Left colon (tissue), 2 donors: ENCODE measurements at regions not wholly inside any gene's neighbourhood (a gene's known extent, or its start where the extent isn't known, plus 50 kb on each side); places are given as distances from the start of the nearest gene placed in this dataset.

Experiments
- ATAC-seq: fragments of 200-7000 bp; cut with Tn5 transposase; one replicate; pipeline ENCODE4 v1.9.1; 2020; ENCODE audit warnings: mild to moderate bottlenecking, moderate library complexity
- DNase-seq, 2 donors: peaks; one replicate each; pipeline ENCODE4 v3.0.0-alpha.2; 2020
- intact Hi-C, 2 donors: fragments of 100-400 bp; cut with DNase I in 1 of 2; cut with micrococcal nuclease in 1 of 2; formaldehyde crosslinking; loops; one replicate each; pipeline versions ENCODE4 v1.11.2 to v1.14.0; 2022; cut with DNase I, micrococcal nuclease
- donor health status: DM: no; HTN: no; CAD: no.
- donor health status: DM: yes; HTN: yes; CAD: no.

DNA sequence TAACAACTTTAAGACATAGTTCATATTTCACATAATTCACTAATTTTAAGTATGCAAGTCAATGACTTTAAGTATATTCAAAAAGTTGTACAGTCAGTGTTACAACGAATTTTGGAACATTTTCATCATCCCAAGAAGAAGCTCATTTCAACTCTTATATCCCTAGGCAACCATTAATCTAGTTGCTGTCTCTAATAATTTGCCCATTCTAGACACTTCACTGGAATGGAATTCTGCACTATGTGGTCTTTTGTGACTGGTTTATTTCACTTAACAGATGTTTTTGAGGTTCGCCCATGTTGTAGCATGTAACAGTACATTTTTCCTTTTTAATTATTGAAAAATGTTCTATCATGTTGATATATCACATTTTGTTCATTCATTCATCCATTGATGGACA, 104.2 kb upstream of the SPRED1 start:
- DNase-seq (no peak), ATAC-seq (no peak)
- intact Hi-C loops = no loop called here

- intact Hi-C loops = no loop called here
- no peak for ATAC-seq
- DNase-seq = no peak
Observed at GRCh38 chr15:38149315-38149714, 103.3 kb upstream of the SPRED1 start.

DNA sequence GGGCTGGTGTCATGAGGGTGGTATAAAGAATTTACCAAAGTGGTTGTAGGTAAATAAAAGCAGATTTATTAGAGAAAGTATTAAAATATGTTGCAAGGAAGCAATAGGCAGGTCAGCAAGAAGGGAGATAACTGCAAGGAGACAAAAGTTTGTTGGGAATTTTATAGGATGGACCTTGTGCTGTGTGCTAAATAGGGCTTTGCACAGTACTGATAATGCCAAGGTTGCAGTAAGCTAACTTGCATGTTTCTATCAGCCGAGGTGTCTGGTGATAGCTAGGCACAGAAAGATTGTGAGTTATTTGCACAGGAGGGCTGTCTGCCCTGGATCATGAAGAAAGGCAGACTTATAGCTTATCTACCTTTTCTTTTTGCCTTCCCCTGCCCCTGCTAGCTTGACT, 102.5 kb upstream of the SPRED1 start:
- ATAC-seq = peak; percentile 58
- intact Hi-C loops = no loop called here
- DNase-seq = no peak

GRCh38 chr15:38150794-38151193, 101.8 kb upstream of the SPRED1 start:
- no peak for ATAC-seq
- DNase-seq = no peak
- intact Hi-C loops = no loop called here

DNA sequence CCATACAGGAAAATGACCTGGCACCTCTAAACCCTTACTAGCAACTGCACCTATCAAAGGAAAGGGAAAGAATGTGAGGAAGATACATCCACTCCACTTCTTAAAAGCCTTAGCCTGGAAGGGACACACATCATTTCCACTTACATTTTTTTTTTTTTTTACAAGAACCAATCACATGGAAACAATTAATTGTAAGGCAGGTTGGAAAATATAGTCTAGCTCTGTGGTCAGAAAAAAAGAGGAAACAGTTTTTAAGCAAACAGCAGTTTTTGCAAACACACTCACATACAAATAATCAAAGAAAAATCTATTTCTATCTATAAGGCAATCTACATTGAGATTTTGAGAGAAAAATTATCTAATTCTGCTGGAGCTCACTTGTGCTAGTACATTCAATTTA, 98.9 kb upstream of the SPRED1 start:
- intact Hi-C loops = no loop called here
- no peak for DNase-seq
- ATAC-seq = no peak

DNA sequence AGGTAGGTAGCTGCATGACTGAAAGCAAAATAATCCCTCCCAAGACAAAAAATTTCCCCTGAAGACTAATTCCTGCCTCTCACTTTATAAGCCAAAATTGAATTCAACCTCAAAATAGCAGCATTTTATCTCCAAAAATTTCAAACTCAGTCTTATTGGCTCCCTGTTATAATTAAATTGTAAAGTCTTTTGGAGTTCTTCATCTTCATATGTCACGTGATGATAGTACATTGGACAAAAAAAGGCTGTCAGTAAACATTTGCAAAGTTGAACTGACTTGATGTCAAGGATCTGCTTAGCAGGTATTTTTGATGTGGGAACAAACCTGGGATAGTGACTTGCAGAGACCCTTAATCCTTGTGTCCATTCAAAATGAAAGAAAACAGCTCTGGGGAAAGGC, 98.4 kb upstream of the SPRED1 start:
- intact Hi-C loops = no loop called here
- DNase-seq (no peak), ATAC-seq (peak; percentile 9)

DNA sequence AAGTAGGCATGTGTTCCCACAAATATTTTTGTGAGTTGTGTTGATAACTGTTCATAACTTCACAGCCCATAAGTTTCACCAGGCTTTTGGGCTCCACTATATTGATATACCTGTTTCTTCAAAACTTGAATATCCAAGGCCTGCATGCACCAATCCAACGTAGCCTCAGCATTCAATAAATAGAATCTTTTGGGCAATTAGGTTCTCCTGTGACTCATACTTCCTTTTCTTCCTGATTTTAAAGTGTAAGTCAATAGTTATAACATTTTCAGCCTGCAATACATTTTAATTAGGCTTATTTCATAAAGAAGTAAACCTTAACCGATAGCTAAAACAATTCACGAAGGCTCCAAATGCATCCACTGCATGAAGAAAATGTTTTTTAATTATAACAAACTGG, 97.8 kb upstream of the SPRED1 start:
- intact Hi-C loops = no loop called here
- DNase-seq (no peak), ATAC-seq (peak; percentile 88)

- intact Hi-C loops = no loop called here
- DNase-seq = no peak
- peak; percentile 97 for ATAC-seq
Observed at GRCh38 chr15:38163658-38164057, 89.0 kb upstream of the SPRED1 start.

DNA sequence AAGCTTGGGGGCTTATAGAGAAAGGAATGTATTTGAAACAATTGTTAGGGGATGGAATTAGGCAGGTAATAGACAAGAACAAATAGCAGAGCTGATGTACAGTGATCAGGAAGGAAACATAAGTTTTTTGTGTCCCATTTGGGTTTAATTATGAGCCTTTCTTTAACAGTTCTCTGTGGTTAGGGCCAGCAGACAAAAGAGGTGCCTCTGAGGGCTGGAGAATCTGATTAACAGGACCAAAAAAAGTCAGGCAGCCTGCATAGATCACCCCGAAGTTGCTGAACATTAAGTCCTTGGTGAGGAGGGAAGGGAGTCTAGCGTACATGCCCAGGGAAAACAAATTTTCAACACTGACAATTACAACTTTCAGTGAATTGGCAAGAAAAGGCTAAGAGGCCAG, 88.6 kb upstream of the SPRED1 start:
- peak; percentile 25 for ATAC-seq
- intact Hi-C loops = no loop called here

DNA sequence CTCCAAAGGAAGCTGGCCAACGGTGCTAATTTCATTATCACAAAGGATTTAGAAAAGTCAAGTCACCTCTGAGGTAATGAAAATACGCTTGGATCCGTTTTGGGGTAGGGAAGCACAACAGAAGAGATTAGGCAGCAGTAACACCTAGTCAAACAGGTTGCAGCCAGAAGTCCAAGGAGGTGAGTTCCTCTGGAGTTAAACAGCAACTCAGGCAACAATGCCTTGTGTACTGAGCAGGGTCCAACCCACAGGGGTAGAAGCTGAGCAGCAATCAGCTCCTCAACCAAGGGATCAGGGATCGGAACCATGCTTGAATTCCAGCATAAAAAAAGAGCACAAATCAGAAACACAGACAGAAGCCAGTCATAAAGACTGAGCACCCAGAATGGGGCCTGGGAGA, 88.1 kb upstream of the SPRED1 start:
- DNase-seq = no peak
- intact Hi-C loops = no loop called here

More for the DNA sequence above, 88.6 kb upstream of the SPRED1 start:
- no peak for DNase-seq

DNA sequence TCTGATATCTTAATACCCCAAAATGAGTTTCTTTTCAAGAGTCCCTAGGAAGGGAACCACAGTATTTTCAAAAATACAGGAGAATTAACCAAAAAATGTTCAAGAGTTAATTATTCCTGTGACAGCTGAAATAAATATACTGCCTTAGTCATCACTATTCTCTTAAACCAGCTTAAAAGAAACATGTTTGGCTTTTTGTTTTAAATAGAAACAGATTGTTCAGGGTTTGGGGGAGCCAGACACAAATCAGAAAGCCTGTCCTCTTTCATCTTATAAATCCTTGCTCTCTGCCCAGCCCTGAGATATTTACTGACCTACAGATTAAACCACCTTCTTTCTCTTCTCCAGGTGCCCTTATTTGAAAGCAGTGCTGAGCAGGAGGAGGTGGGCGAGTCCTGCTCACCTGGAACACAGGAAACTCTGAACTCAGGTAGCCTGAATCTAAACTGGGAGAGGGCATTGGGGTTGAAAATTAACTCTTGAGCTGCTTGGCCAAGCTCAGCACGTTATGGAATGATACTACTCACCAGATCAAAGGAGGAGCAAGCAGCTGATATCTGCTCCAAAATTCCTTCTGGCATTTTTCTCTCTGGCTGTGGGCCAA, 84.1 kb upstream of the SPRED1 start:
- ATAC-seq (peak; percentile 29), DNase-seq (no peak)
- intact Hi-C loops = no loop called here

More for the DNA sequence above, 88.1 kb upstream of the SPRED1 start:
- peak; percentile 76 for ATAC-seq

GRCh38 chr15:38171973-38172372, 80.7 kb upstream of the SPRED1 start:
- no peak for ATAC-seq
- DNase-seq = no peak
- intact Hi-C loops = no loop called here

DNA sequence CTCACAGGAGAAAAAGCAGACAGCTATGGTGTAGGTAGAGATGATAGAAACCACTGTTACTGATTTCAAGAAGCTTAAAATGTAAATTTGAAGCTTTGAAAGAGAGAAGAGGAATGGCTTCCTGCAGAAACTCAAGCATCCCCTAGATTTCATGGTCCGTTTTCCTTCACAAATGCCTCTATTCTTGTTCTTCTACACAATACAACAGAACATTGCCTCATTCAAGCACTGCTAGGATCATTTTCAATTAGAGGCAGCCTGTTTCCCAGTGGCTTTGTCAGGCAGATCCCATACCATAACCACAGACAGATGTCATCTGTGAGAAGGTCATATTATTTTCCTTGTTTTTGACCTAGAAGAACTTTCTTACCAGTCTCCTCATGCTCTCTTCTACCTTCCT, 77.9 kb upstream of the SPRED1 start:
- intact Hi-C loops = no loop called here
- DNase-seq (no peak), ATAC-seq (no peak)

- ATAC-seq = no peak
- intact Hi-C loops = no loop called here
- DNase-seq = no peak
Observed at GRCh38 chr15:38176155-38176554, 76.5 kb upstream of the SPRED1 start.

DNA sequence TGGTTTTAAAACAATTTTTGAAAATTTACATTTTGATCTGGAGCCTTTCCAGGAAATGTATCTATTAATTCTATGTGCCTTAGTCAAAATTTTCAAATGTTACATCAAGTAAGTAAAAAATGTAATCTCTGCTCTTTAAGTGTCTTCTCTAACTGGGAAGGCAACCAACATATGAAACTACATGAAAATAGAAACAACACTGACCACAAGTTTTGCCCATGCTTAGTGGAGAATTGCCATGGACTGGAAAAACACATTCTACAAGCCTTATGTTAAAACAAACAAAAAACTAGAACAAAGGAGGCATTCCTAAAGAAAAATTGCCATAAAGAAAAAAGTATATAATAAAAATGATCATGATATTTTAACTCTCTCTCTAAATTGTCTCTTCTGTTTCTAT, 75.9 kb upstream of the SPRED1 start:
- no peak for DNase-seq
- intact Hi-C loops = no loop called here
- ATAC-seq = no peak

GRCh38 chr15:38182900-38183299, 69.7 kb upstream of the SPRED1 start:
- no peak for ATAC-seq
- intact Hi-C loops = no loop called here
- no peak for DNase-seq

DNA sequence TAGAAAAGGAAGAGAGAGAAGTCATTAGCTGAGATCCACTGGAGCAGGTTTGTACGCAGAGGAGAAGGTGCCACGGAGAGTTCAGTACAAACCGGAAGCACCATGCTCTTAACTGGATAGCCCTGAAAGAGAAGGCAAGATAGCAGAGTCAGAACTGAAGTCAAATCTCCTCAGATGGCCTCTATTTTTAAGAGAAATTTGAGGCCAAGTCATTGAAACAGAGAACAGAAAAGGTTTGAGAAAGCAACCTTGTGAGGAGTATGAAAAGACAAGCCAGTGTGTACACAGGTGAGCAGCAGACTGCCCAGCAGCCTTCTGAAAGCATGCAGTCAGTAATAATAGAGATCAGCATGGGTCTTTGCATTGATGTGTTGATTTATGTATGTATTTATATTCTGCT, 66.1 kb upstream of the SPRED1 start:
- DNase-seq = no peak

DNA sequence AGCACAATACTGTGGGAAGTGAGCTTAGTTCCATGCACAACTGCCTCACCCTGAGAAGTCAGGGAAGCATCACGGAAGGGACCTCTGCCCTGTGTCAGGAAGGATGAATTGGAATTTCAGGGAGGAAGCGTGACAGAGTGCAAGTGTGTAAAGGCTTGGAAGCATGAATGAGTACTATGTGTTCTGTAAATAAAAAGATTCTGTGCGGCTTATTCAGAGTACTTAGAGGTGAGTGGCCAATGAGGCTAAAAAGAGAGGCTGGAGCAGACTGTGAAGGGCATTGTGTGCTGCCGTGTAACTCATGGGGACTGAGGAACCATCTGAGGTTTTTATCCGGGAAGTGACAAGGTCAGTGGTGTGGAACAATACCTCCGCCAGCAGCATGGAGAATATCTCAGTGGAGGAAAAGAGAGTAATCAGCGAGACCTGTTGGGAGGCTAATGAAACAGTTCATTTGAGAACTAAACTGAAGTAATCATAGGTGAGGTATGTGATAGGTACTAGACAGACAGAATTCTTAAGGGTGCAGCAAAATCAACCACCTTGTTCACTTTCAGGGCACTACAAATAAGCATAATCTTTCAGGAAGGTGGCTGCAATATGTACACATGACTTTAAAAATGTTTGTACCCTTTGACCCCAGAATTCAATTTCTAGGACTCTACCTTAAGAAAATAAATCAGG, 64.9 kb upstream of the SPRED1 start:
- no peak for ATAC-seq
- no peak for DNase-seq

More for the DNA sequence above, 66.1 kb upstream of the SPRED1 start:
- no peak for ATAC-seq
- intact Hi-C loops = no loop called here

GRCh38 chr15:38189671-38190295, 62.9 kb upstream of the SPRED1 start:
- DNase-seq (no peak), ATAC-seq (no peak)
- intact Hi-C loops = no loop called here

More for the DNA sequence above, 64.9 kb upstream of the SPRED1 start:
- intact Hi-C loops = no loop called here

DNA sequence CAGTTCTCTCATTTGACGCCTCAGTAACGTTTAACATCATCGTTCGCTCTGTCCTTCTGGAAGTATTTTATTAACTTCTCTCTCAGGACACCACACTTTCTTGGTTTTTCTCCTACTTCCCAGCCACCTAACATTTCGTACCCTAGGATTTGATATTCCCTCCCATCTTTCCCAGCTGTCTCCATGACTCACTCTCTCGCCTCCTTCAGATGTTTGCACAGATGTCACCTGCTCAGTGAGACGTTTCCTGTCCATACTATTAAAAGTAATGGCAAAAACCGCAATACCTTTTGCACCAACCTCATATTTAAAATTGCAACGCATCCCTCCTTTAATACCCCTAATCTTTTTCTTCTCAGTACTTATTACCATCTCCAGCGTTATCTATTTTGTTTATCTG, 62.1 kb upstream of the SPRED1 start:
- ATAC-seq (no peak), DNase-seq (no peak)
- intact Hi-C loops = no loop called here

- intact Hi-C loops = no loop called here
- DNase-seq (no peak), ATAC-seq (no peak)
Observed at GRCh38 chr15:38192496-38192895, 60.1 kb upstream of the SPRED1 start.
